ENCODE measurements at regions not wholly inside any gene's neighbourhood (a gene's known extent, or its start where the extent isn't known, plus 50 kb on each side); places are given as distances from the start of the nearest gene placed in this dataset.

DNA sequence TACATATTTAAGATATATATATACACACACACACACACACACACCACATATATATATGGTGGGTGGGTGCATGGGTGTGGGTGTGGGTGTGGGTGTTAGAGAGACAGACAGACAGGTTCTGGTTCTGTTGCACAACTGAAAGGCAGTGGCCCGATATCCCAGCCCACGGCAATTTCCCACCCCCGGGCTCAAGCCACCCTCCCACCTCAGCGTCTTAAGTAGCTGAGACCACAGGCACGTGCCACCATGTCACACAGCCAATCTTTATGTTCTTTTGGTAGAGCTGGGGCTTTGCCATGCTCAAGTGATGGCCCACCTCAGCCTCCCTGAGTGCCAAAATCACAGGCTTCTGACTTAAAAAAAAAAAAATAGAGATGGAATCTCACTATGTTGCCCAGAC, 417.8 kb upstream of the FOXG1 start:
- TF ChIP-seq, protein P1, sequence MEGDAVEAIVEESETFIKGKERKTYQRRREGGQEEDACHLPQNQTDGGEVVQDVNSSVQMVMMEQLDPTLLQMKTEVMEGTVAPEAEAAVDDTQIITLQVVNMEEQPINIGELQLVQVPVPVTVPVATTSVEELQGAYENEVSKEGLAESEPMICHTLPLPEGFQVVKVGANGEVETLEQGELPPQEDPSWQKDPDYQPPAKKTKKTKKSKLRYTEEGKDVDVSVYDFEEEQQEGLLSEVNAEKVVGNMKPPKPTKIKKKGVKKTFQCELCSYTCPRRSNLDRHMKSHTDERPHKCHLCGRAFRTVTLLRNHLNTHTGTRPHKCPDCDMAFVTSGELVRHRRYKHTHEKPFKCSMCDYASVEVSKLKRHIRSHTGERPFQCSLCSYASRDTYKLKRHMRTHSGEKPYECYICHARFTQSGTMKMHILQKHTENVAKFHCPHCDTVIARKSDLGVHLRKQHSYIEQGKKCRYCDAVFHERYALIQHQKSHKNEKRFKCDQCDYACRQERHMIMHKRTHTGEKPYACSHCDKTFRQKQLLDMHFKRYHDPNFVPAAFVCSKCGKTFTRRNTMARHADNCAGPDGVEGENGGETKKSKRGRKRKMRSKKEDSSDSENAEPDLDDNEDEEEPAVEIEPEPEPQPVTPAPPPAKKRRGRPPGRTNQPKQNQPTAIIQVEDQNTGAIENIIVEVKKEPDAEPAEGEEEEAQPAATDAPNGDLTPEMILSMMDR (IDR thresholded peaks at IDR 0.05; ENCODE audit: insufficient read depth, low read length, poor library complexity, severe bottlenecking) = no peak
- no peak for TF ChIP-seq EZH2phosphoT487 (conservative IDR thresholded peaks at IDR 0.05; ENCODE audit: low read length)

All from SU-DHL-6 (cell line).